CD4-positive, alpha-beta T cell treated with Interleukin-17A for 1 hour (primary cell): ENCODE measurements at regions not wholly inside any gene's neighbourhood (a gene's known extent, or its start where the extent isn't known, plus 50 kb on each side); places are given as distances from the start of the nearest gene placed in this dataset.
"Not testable (repeated sequence)": the region's sequence is repeated elsewhere in the genome, so short reads cannot be mapped to it uniquely, and the experiment has no call there.

ENCODE experiments used
- DNase-seq: peaks from one replicate; pipeline ENCODE4 v3.0.0-alpha.2; 2020

GRCh38 chr14:43793579-43793978 is 713.5 kb downstream of the FSCB start:
- no peak for DNase-seq

- no peak for DNase-seq
Observed at GRCh38 chr14:43792980-43793379, 714.1 kb downstream of the FSCB start.

- no peak for DNase-seq
Observed at GRCh38 chr14:43790681-43791080, 716.4 kb downstream of the FSCB start.

GRCh38 chr14:43789458-43789857 is 717.6 kb downstream of the FSCB start:
- no peak for DNase-seq

- no peak for DNase-seq
Observed at GRCh38 chr14:43786066-43786762, 720.9 kb downstream of the FSCB start.

- not testable (repeated sequence) for DNase-seq
Observed at GRCh38 chr14:43784432-43784831, 722.7 kb downstream of the FSCB start.

GRCh38 chr14:43778937-43779639 is 728.0 kb downstream of the FSCB start:
- no peak for DNase-seq

- DNase-seq = no peak
Observed at GRCh38 chr14:43778570-43778936, 728.5 kb downstream of the FSCB start.

- DNase-seq = no peak
Observed at GRCh38 chr14:43765474-43765873, 741.6 kb downstream of the FSCB start.

GRCh38 chr14:43764433-43764832 is 742.6 kb downstream of the FSCB start:
- no peak for DNase-seq

GRCh38 chr14:43755707-43756106 is 751.4 kb downstream of the FSCB start:
- DNase-seq = no peak

GRCh38 chr14:43754838-43755237 is 752.2 kb downstream of the FSCB start:
- no peak for DNase-seq

- no peak for DNase-seq
Observed at GRCh38 chr14:43745746-43746145, 761.3 kb downstream of the FSCB start.

GRCh38 chr14:43735932-43736331 is 771.2 kb downstream of the FSCB start:
- DNase-seq = no peak

GRCh38 chr14:43729143-43729542 is 777.9 kb downstream of the FSCB start:
- no peak for DNase-seq

- no peak for DNase-seq
Observed at GRCh38 chr14:43706900-43707299, 800.2 kb downstream of the FSCB start.

GRCh38 chr14:43698561-43699284 is 808.4 kb downstream of the FSCB start:
- not testable (repeated sequence) for DNase-seq

- no peak for DNase-seq
Observed at GRCh38 chr14:43697003-43697402, 810.1 kb downstream of the FSCB start.

GRCh38 chr14:43692706-43693105 is 814.4 kb downstream of the FSCB start:
- no peak for DNase-seq

- no peak for DNase-seq
Observed at GRCh38 chr14:43687921-43688320, 819.2 kb downstream of the FSCB start.

- DNase-seq = no peak
Observed at GRCh38 chr14:43677581-43677980, 829.5 kb downstream of the FSCB start.

GRCh38 chr14:43674273-43674672 is 832.8 kb downstream of the FSCB start:
- DNase-seq = no peak

- no peak for DNase-seq
Observed at GRCh38 chr14:43671716-43672485, 835.2 kb downstream of the FSCB start.
